Stimulated activated CD4-positive, alpha-beta T cell treated with anti-CD3 and anti-CD28 coated beads, Interleukin-1b, Interleukin-23, amount 100 ng/mL, for 4 hours (primary cell): ENCODE measurements at regions not wholly inside any gene's neighbourhood (a gene's known extent, or its start where the extent isn't known, plus 50 kb on each side); places are given as distances from the start of the nearest gene placed in this dataset.
"Not testable (repeated sequence)": the region's sequence is repeated elsewhere in the genome, so short reads cannot be mapped to it uniquely, and the experiment has no call there.

ENCODE experiments used
- DNase-seq, 2 donors: peaks; one replicate each; pipeline ENCODE4 v3.0.0-alpha.2; 2020; ENCODE audit warnings: low read depth in 2 of 2

GRCh38 chr6:166877906-166878305 is 78.4 kb downstream of the RNASET2 start:
- DNase-seq = no peak

GRCh38 chr6:166877349-166877748 is 79.0 kb downstream of the RNASET2 start:
- no peak for DNase-seq

- DNase-seq = no peak
These were observed 83.8 kb downstream of the RNASET2 start for GRCh38 chr6:166872531-166873009.

- DNase-seq = no peak
These were observed 85.6 kb downstream of the RNASET2 start for GRCh38 chr6:166870602-166871208.

- no peak for DNase-seq
These were observed 89.3 kb downstream of the RNASET2 start for GRCh38 chr6:166866839-166867637.

- DNase-seq = no peak
These were observed 92.0 kb downstream of the RNASET2 start for GRCh38 chr6:166864333-166864732.

- DNase-seq = no peak
These were observed 93.3 kb downstream of the RNASET2 start for GRCh38 chr6:166862978-166863530.

GRCh38 chr6:166862287-166862977 is 93.9 kb downstream of the RNASET2 start:
- peak; percentile 15 to 35 for DNase-seq

- DNase-seq = no peak
These were observed 94.4 kb downstream of the RNASET2 start for GRCh38 chr6:166861961-166862286.

- DNase-seq = no peak
These were observed 95.0 kb downstream of the RNASET2 start for GRCh38 chr6:166861304-166861703.

GRCh38 chr6:166860392-166860791 is 96.0 kb downstream of the RNASET2 start:
- DNase-seq = no peak

- DNase-seq = no peak
These were observed 100.9 kb downstream of the RNASET2 start for GRCh38 chr6:166855416-166855815.

GRCh38 chr6:166853371-166854325 is 102.7 kb downstream of the RNASET2 start:
- no peak for DNase-seq

- DNase-seq = no peak
These were observed 103.8 kb downstream of the RNASET2 start for GRCh38 chr6:166852451-166852975.

- no peak for DNase-seq
These were observed 104.4 kb downstream of the RNASET2 start for GRCh38 chr6:166851911-166852310.

GRCh38 chr6:166851426-166851825 is 104.9 kb downstream of the RNASET2 start:
- DNase-seq = no peak

GRCh38 chr6:166850677-166851076 is 105.7 kb downstream of the RNASET2 start:
- no peak for DNase-seq

GRCh38 chr6:166849749-166850183 is 106.6 kb downstream of the RNASET2 start:
- no peak for DNase-seq

- no peak for DNase-seq
These were observed 107.2 kb downstream of the RNASET2 start for GRCh38 chr6:166848979-166849748.

- not testable (repeated sequence) for DNase-seq
These were observed 109.8 kb downstream of the RNASET2 start for GRCh38 chr6:166846446-166847142.
